NB4 (cell line): ENCODE measurements at regions not wholly inside any gene's neighbourhood (a gene's known extent, or its start where the extent isn't known, plus 50 kb on each side); places are given as distances from the start of the nearest gene placed in this dataset.

Experiments
- DNase-seq: peaks from one replicate; pipeline ENCODE4 v3.0.0; 2010; ENCODE audit warnings: low read depth
- H3K4me3 ChIP-seq: one replicate; pipeline ENCODE4 v1.5.1; 2011; ENCODE audit warnings: mild to moderate bottlenecking, low read depth, low read length, moderate library complexity
- MYC ChIP-seq: IDR thresholded peaks from 2 replicates; pipeline ENCODE4 v1.6.1; 2011; ENCODE audit warnings: low read depth, low read length
- POLR2A ChIP-seq: IDR thresholded peaks from 2 replicates; pipeline ENCODE4 v1.6.1; 2011; ENCODE audit warnings: mild to moderate bottlenecking; ENCODE audit not compliant: insufficient read length; ENCODE audit errors: extremely low read depth
- TF ChIP-seq, protein P1 (sequence below): IDR thresholded peaks from one replicate; pipeline ENCODE4 v1.5.1; 2012; ENCODE audit warnings: low read depth, low read length
- TF ChIP-seq, protein P2 (sequence below): IDR thresholded peaks from 2 replicates; pipeline ENCODE4 v1.6.1; 2011; ENCODE audit warnings: low read depth, low read length

DNA sequence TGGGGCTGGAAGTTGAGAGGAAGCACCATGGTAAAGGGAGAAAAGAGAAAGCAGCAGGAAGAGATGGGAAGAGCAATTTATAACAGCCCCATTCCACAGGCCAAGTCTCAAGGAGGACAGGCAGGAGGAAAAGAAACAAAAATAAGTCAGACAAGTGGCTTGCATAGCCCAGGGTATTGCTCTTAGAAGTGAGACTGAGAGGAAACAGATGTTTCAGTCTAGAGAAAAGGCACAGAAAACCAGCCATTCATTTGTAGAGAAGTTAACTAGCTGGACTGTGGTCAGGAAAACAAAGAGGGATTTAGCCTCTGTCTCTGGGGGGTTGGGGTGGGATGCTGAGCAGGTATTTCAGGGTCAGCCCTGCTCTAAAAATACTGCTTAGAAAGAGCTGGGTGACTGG lies 175.0 kb upstream of the ARHGEF9 start:
- TF ChIP-seq, protein P1, sequence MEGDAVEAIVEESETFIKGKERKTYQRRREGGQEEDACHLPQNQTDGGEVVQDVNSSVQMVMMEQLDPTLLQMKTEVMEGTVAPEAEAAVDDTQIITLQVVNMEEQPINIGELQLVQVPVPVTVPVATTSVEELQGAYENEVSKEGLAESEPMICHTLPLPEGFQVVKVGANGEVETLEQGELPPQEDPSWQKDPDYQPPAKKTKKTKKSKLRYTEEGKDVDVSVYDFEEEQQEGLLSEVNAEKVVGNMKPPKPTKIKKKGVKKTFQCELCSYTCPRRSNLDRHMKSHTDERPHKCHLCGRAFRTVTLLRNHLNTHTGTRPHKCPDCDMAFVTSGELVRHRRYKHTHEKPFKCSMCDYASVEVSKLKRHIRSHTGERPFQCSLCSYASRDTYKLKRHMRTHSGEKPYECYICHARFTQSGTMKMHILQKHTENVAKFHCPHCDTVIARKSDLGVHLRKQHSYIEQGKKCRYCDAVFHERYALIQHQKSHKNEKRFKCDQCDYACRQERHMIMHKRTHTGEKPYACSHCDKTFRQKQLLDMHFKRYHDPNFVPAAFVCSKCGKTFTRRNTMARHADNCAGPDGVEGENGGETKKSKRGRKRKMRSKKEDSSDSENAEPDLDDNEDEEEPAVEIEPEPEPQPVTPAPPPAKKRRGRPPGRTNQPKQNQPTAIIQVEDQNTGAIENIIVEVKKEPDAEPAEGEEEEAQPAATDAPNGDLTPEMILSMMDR: no peak
- TF ChIP-seq, protein P2, sequence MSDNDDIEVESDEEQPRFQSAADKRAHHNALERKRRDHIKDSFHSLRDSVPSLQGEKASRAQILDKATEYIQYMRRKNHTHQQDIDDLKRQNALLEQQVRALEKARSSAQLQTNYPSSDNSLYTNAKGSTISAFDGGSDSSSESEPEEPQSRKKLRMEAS: no peak
- TF ChIP-seq MYC (no peak), POLR2A (no peak)
- no peak overlapping the region for H3K4me3 ChIP-seq
- no peak for DNase-seq

DNA sequence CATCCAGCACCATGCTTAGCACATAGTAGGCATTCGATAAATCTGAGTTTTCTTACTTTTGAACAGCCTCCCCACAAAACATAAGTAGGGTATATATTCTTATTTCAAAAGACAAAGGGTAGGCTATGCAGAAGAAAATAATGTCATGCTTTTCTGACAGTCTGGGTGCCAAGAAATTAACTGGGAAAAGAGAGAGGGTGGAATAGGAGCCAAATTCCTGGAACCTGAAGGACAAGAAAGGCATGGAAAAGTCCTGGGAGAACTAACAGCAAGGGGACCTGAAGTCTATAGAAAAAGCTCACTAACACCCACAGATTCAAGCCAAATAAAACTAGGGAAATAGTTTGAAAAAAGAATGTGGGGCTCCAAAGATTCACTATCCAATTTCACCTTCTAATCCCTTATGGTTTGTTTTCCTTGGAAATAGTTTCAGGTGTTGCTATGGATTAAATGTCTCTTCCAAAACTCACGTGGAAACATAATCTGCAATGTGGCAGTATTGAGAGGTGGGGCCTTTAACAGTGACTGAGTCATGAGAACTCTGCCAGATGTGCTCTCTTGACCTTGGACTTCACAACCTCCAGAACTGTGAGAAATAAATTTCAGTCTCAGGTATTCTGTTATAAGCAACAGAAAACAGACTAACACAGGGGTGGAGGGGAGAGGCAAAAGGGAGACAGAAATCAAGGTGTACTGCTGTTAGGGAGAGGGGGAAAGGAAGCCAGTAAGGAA lies 173.3 kb upstream of the ARHGEF9 start:
- TF ChIP-seq POLR2A: no peak
- no peak overlapping the region for H3K4me3 ChIP-seq

DNA sequence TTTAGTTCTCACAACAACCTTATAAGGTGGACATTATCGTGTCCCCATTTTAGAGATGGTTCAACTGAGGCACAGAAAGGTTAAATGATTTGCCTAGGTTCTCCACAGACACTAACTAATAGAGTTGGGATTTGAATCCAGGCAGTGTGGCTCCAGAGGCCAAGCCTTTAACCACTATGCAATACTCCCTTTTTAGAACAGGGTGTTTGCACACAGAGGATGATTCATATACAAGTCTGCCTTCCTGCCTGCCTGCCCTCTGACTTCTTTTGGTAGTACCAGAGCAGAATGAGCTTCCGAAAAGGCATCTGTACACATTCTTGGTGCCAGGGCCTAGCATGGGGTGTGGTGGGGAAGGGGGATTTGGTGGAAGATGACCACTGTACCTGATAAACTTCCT lies 150.8 kb upstream of the ARHGEF9 start:
- no peak overlapping the region for H3K4me3 ChIP-seq
- DNase-seq: no peak
- TF ChIP-seq POLR2A (no peak), MYC (no peak)
- TF ChIP-seq, protein P1: no peak
- TF ChIP-seq, protein P2: no peak

More for the DNA sequence above, 173.3 kb upstream of the ARHGEF9 start:
- no peak for DNase-seq

DNA sequence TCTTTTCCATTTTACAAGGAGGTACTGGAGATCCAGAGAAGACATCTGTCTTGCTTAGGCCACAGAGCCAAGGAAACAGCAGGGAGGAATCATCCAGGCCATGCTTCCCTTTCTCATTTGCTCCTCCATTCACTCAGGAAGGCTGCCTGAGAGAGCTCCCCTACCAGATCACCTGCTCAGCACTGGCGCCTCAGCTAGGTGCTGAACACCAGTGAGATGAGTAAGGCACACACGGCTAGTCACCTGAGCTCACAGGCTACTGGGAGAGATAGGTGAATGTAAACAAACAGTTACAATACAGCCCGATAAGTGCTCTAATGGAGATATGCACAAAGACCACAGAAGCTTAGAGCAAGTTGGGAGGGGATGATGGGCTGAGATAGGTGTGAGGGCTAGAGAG lies 149.8 kb upstream of the ARHGEF9 start:
- TF ChIP-seq, protein P2: no peak
- no peak for TF ChIP-seq POLR2A
- TF ChIP-seq MYC: no peak
- TF ChIP-seq, protein P1: no peak
- H3K4me3 ChIP-seq: no peak overlapping the region
- no peak for DNase-seq

DNA sequence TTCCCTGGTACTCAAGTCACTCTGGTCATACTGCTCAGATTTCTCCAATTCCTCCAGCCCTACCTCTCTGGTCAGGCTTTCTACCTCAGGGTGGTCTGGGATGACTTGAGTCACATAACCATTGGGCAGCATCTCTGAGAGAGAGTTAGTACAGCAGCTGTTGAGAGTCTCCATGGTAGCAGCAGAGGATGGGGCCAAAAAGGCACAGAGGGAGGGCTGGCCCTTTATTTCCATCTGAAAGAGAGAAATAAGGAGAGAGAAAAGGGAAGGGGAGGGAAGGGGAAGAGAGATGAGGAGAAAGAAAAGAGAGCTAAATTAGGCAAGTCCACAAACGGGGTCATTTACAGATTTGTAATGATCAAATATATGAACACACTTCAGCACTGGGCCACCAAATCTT lies 149.1 kb upstream of the ARHGEF9 start:
- H3K4me3 ChIP-seq: no peak overlapping the region
- TF ChIP-seq, protein P2: no peak
- TF ChIP-seq MYC (no peak), POLR2A (no peak)
- TF ChIP-seq, protein P1: no peak
- no peak for DNase-seq

DNA sequence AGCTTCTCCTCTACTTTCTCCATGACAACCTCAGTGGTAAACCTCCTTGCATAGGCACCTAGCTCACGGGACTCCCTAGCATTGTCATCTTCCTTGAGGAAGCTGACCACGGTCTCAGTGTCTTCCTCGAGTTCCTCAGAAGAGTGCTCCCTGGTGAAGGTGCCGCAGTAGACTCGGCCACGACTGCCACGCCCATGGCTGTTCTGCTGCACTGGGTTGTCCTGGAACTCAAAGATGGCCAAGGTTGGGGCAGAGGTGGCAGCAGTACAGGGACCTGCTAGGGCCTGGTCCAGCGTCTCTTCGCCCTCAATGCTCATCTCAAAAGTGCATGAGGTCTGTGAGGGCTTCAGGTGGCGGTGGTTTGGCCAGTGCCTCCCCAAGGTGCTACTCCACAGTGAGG lies 147.9 kb upstream of the ARHGEF9 start:
- TF ChIP-seq MYC: no peak
- no peak for TF ChIP-seq POLR2A
- no peak for DNase-seq

DNA sequence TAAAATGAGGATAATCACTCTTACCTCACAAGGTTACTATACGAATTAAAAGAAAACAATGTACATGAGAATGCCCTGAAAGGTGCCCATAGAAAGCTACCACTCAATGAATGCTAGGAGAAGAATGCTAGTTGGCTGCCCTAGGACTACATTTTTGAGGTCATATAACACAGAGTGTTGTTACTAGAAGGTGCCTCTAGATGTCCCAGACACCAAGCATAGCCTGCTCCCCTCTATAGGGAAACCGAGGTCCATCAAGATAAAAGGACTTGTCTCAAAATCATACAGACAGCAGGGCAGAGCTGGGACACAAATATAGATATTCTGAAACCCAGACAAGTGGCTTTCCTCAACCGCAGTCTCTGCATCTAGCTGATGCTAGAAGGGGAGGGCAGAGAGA lies 147.0 kb upstream of the ARHGEF9 start:
- DNase-seq: peak; percentile 7

More for the DNA sequence above, 147.9 kb upstream of the ARHGEF9 start:
- H3K4me3 ChIP-seq: no peak overlapping the region

More for the DNA sequence above, 147.0 kb upstream of the ARHGEF9 start:
- H3K4me3 ChIP-seq: no peak overlapping the region
- TF ChIP-seq, protein P1: peak; percentile 8
- no peak for TF ChIP-seq POLR2A
